Neural cell (in vitro differentiated cells): ENCODE measurements at regions not wholly inside any gene's neighbourhood (a gene's known extent, or its start where the extent isn't known, plus 50 kb on each side); places are given as distances from the start of the nearest gene placed in this dataset.

Source experiments
- H2AFZ ChIP-seq: fragments of 200-600, 300-800 bp; sonication (generic), shearing (Covaris generic); 2 replicates; pipeline ENCODE4 v1.6.0; 2014; ENCODE audit warnings: low read depth, mild to moderate bottlenecking, antibody characterized with exemption, low read length, moderate library complexity
- H3F3A ChIP-seq: fragments of 200-600 bp; shearing (Covaris generic); 2 replicates; pipeline ENCODE4 v1.6.1; 2016; ENCODE audit warnings: mild to moderate bottlenecking, moderate library complexity, mixed read lengths, antibody characterized with exemption, low read length; ENCODE audit not compliant: insufficient read depth, poor library complexity, severe bottlenecking
- H3K27ac ChIP-seq: fragments of 200-600, 300-800 bp; sonication (generic), shearing (Covaris generic); 2 replicates; pipeline ENCODE4 v1.5.1; 2014; ENCODE audit warnings: mild to moderate bottlenecking, low read length, moderate library complexity
- H3K27me3 ChIP-seq: fragments of 300-800, 200-600 bp; sonication (generic), shearing (Covaris generic); 2 replicates; pipeline ENCODE4 v1.6.0; 2014; ENCODE audit warnings: mild to moderate bottlenecking, low read depth, low read length, moderate library complexity; ENCODE audit not compliant: insufficient read depth
- H3K36me3 ChIP-seq: fragments of 300-800, 200-600 bp; sonication (generic), shearing (Covaris generic); 2 replicates; pipeline ENCODE4 v1.5.1; 2014; ENCODE audit warnings: mild to moderate bottlenecking, antibody characterized with exemption, low read length, moderate library complexity; ENCODE audit not compliant: insufficient read depth
- H3K4me2 ChIP-seq: fragments of 300-800, 200-600 bp; sonication (generic), shearing (Covaris generic); 2 replicates; pipeline ENCODE4 v1.6.0; 2014; ENCODE audit warnings: mild to moderate bottlenecking, low read length
- H3K4me3 ChIP-seq: fragments of 300-800, 200-600 bp; sonication (generic), shearing (Covaris generic); 2 replicates; pipeline ENCODE4 v1.5.1; 2014; ENCODE audit warnings: mild to moderate bottlenecking, low read length, moderate library complexity
- H3K79me2 ChIP-seq: fragments of 200-600 bp; shearing (Covaris generic); replicated peaks from 2 replicates; pipeline ENCODE4 v1.6.0; 2014; ENCODE audit warnings: mild to moderate bottlenecking, low read length, moderate library complexity; ENCODE audit not compliant: insufficient read depth
- H3K9ac ChIP-seq: fragments of 300-800, 200-600 bp; sonication (generic), shearing (Covaris generic); 2 replicates; pipeline ENCODE4 v1.6.1; 2016; ENCODE audit warnings: mild to moderate bottlenecking, low read length, mixed read lengths
- H3K9me2 ChIP-seq: fragments of 200-600 bp; shearing (Covaris generic); 2 replicates; pipeline ENCODE4 v1.6.1; 2016; ENCODE audit warnings: mild to moderate bottlenecking, low read length, mixed read lengths; ENCODE audit not compliant: insufficient read depth
- H3K9me3 ChIP-seq: fragments of 200-600, 300-800 bp; sonication (generic), shearing (Covaris generic); 2 replicates; pipeline ENCODE4 v1.6.1; 2016; ENCODE audit warnings: mild to moderate bottlenecking, mixed run types, low read length, moderate library complexity, mixed read lengths
- H4K20me1 ChIP-seq: fragments of 200-600 bp; shearing (Covaris generic); 2 replicates; pipeline ENCODE4 v1.6.1; 2016; ENCODE audit warnings: mild to moderate bottlenecking, mixed run types; ENCODE audit not compliant: insufficient read depth
- EP300 ChIP-seq: fragments of 450-650 bp; conservative IDR thresholded peaks from 2 replicates; pipeline ENCODE4 v1.6.1; 2014; ENCODE audit warnings: antibody characterized with exemption, mild to moderate bottlenecking, moderate library complexity; ENCODE audit not compliant: poor library complexity, severe bottlenecking
- EZH2 ChIP-seq: fragments of 200-600, 300-800 bp; shearing (Covaris generic), sonication (generic); IDR thresholded peaks from 2 replicates; pipeline ENCODE4 v1.6.1; 2014; ENCODE audit warnings: antibody characterized with exemption, low read length, borderline replicate concordance, mild to moderate bottlenecking; ENCODE audit not compliant: insufficient read depth, poor library complexity, severe bottlenecking
- MXI1 ChIP-seq: fragments of 450-650 bp; conservative IDR thresholded peaks from 2 replicates; pipeline ENCODE4 v1.6.1; 2014; ENCODE audit warnings: antibody characterized with exemption, mild to moderate bottlenecking; ENCODE audit not compliant: poor library complexity, severe bottlenecking
- POLR2AphosphoS5 ChIP-seq: IDR thresholded peaks from 2 replicates; pipeline ENCODE4 v1.6.1; 2012
- RAD21 ChIP-seq: fragments of 450-650 bp; conservative IDR thresholded peaks from 2 replicates; pipeline ENCODE4 v1.6.1; 2014; ENCODE audit warnings: antibody characterized with exemption, mild to moderate bottlenecking, moderate library complexity
- SMC3 ChIP-seq: fragments of 450-650 bp; conservative IDR thresholded peaks from 2 replicates; pipeline ENCODE4 v1.6.1; 2014; ENCODE audit warnings: antibody characterized with exemption, mild to moderate bottlenecking, moderate library complexity; ENCODE audit not compliant: poor library complexity
- TAF1 ChIP-seq: IDR thresholded peaks from 2 replicates; pipeline ENCODE4 v1.6.1; 2012; ENCODE audit warnings: low read depth
- TF ChIP-seq, protein P1 (sequence below): IDR thresholded peaks from 2 replicates; pipeline ENCODE4 v1.6.1; 2012; ENCODE audit warnings: borderline replicate concordance
- TF ChIP-seq, protein P2 (sequence below): fragments of 450-650 bp; IDR thresholded peaks from 2 replicates; pipeline ENCODE4 v1.5.1; 2014; ENCODE audit warnings: antibody characterized with exemption, mild to moderate bottlenecking, moderate library complexity; ENCODE audit not compliant: poor library complexity, severe bottlenecking

DNA sequence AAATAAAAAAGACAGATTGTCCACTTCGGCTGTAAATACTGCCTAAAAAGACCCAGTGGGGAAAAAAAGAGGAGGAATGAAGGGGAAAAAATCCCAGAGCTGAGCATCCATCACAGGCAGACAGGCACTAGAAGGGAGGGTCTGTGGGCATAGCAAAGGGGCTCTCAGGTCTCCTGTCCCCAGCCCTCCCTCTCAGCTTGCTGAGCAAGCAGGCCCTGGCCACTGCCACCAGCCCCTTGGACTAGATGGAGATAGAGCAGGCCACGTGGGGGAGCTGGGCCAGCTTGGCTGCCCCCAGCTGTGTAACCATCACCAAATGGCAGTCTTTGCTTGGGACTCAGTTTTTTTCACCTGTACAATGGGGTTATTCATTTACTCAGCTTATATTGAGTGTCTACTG is 141.6 kb upstream of the UNC5B start:
- Histone ChIP-seq H3K9me3 (no peaks in the 10 kb centered on the region), H3K9ac (no peak overlapping the region), H3K27ac (no peak overlapping the region), H3K4me3 (no peak overlapping the region), H3F3A (no peaks in the 10 kb centered on the region), H3K79me2 (no peaks in the 10 kb centered on the region), H3K4me2 (no peak overlapping the region), H3K27me3 (no peaks in the 10 kb centered on the region), H2AFZ (no peak overlapping the region), H3K36me3 (no peaks in the 10 kb centered on the region), H3K9me2 (no peaks in the 10 kb centered on the region), H4K20me1 (no peaks in the 10 kb centered on the region)
- no peak for TF ChIP-seq RAD21
- no peak for TF ChIP-seq EP300
- TF ChIP-seq, protein P1, sequence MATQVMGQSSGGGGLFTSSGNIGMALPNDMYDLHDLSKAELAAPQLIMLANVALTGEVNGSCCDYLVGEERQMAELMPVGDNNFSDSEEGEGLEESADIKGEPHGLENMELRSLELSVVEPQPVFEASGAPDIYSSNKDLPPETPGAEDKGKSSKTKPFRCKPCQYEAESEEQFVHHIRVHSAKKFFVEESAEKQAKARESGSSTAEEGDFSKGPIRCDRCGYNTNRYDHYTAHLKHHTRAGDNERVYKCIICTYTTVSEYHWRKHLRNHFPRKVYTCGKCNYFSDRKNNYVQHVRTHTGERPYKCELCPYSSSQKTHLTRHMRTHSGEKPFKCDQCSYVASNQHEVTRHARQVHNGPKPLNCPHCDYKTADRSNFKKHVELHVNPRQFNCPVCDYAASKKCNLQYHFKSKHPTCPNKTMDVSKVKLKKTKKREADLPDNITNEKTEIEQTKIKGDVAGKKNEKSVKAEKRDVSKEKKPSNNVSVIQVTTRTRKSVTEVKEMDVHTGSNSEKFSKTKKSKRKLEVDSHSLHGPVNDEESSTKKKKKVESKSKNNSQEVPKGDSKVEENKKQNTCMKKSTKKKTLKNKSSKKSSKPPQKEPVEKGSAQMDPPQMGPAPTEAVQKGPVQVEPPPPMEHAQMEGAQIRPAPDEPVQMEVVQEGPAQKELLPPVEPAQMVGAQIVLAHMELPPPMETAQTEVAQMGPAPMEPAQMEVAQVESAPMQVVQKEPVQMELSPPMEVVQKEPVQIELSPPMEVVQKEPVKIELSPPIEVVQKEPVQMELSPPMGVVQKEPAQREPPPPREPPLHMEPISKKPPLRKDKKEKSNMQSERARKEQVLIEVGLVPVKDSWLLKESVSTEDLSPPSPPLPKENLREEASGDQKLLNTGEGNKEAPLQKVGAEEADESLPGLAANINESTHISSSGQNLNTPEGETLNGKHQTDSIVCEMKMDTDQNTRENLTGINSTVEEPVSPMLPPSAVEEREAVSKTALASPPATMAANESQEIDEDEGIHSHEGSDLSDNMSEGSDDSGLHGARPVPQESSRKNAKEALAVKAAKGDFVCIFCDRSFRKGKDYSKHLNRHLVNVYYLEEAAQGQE: no peak
- no peak for TF ChIP-seq TAF1
- TF ChIP-seq SMC3: no peak
- TF ChIP-seq POLR2AphosphoS5: no peak
- TF ChIP-seq MXI1: no peak
- TF ChIP-seq, protein P2, sequence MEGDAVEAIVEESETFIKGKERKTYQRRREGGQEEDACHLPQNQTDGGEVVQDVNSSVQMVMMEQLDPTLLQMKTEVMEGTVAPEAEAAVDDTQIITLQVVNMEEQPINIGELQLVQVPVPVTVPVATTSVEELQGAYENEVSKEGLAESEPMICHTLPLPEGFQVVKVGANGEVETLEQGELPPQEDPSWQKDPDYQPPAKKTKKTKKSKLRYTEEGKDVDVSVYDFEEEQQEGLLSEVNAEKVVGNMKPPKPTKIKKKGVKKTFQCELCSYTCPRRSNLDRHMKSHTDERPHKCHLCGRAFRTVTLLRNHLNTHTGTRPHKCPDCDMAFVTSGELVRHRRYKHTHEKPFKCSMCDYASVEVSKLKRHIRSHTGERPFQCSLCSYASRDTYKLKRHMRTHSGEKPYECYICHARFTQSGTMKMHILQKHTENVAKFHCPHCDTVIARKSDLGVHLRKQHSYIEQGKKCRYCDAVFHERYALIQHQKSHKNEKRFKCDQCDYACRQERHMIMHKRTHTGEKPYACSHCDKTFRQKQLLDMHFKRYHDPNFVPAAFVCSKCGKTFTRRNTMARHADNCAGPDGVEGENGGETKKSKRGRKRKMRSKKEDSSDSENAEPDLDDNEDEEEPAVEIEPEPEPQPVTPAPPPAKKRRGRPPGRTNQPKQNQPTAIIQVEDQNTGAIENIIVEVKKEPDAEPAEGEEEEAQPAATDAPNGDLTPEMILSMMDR: no peak
- no peak for TF ChIP-seq EZH2

DNA sequence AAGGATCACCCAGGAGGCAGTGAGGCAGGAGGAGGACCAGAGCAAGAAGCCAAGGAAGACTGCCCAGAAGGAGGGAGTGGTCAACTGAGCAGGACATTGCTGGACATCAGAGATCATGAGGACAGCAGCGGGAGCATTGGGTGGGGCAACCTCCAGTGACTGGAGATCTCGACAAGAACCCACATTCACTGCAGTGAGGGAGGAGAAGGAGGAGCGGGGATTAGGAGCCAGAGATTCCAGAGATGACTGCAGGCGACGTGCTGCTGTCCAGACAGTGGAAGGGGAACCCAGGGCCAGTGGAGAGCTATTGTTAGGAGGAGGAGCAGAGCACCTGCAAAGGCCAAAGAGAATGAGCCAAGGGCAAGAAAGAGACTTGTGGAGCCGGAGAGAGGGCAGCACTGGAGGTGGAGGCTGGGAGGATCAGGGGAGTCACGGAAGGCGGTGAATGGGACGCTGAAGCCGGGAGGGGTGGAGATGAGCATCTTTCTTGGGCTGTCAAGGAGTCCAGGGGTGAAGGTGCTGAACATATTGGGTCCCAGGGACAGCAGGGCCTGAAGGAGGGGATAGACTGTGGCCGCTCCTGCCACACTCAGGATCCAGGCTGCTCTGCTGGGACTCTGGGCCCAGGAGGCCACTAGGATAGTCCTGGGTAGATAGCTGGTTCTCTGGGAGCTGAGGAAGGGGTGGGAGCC is 140.1 kb upstream of the UNC5B start:
- H3F3A ChIP-seq: no peaks in the 10 kb centered on the region
- H3K4me2 ChIP-seq: no peak overlapping the region
- no peak overlapping the region for H3K4me3 ChIP-seq
- H3K36me3 ChIP-seq: no peaks in the 10 kb centered on the region
- no peak overlapping the region for H2AFZ ChIP-seq
- no peaks in the 10 kb centered on the region for H3K79me2 ChIP-seq
- H3K27me3 ChIP-seq: no peaks in the 10 kb centered on the region
- H3K9ac ChIP-seq: no peak overlapping the region
- H4K20me1 ChIP-seq: no peaks in the 10 kb centered on the region
- H3K9me3 ChIP-seq: no peaks in the 10 kb centered on the region
- H3K9me2 ChIP-seq: no peaks in the 10 kb centered on the region
- H3K27ac ChIP-seq: no peak overlapping the region
- TF ChIP-seq TAF1 (no peak), MXI1 (no peak), POLR2AphosphoS5 (no peak), RAD21 (no peak), SMC3 (no peak), EP300 (no peak), EZH2 (no peak)
- TF ChIP-seq, protein P1: no peak
- TF ChIP-seq, protein P2: no peak
